NCI-H526 treated with DMSO at 0.1 percent for 48 hours (cell line): ENCODE measurements at regions not wholly inside any gene's neighbourhood (a gene's known extent, or its start where the extent isn't known, plus 50 kb on each side); places are given as distances from the start of the nearest gene placed in this dataset.

Source experiments
- DNase-seq: peaks from one replicate; lab custom pipeline; 2025; lab: John Stamatoyannopoulos, UW

DNA sequence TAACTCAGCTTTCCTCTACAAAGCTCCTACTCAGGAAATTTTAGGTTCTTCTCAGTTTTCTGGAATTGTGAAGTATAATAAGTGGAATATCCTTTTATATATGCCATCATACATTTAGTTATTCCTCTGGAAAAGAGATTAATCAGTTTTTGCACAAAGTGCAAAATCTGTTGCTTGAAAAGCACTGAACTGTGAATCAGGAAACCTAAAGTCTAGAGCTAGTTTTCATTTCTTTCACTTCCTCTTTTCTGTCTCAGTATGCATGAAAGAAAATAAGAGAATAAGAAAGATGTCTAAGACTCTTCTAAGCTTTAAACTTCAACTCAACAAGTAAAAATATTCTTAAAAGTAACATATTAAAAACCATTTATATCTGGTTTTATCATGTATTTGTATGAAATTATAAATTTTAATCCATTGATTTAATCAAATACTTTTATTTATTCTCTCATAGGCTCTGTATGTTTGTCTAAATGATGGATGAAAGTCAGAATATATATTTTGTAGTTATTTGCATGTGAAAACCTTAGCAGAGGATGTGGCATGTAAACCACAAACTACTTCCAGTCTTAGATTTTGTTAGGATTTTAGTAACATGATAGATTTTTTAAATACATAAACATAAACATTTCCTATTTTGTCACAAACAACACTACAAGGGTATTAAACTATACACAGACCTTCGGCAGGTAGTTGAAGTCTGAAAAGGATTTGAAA is 1073.0 kb downstream of the XPNPEP1 start:
- no peak for DNase-seq

DNA sequence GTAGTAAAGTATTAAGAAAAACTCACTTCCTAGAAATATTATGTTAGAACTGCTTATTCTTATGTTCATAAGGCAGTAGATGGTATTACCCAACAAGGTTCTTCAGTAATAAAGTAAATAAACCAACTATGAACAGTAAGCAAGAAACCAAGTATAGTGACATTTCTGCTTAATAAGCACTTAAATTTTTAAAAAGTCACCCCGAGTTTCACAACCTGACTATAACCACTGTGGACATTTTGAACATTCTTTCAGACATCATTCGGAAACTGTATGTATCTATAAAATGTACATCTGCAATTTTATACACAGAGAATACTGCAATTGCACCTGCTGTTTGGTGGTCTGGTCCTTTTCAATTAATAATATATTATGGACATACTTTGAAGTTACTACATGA is 1073.6 kb downstream of the XPNPEP1 start:
- no peak for DNase-seq

DNA sequence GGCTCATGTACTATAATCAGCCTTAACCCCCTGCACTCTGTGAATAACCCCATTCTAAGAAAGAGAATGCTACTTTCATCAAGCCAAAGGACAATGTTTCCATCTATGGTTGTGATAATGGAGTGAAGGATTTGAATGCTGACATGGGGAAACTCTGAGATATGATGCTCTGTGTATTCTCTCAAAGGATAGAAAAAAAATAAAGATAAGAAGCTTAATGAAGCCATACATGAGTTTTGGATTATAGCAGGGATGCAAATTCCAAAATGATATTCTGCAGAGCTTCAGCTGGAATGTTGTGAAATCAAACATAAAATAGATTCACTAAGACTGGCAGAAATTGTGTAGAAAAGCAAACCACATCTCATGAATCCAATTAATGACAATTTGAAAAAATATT is 1074.1 kb downstream of the XPNPEP1 start:
- DNase-seq: no peak

DNA sequence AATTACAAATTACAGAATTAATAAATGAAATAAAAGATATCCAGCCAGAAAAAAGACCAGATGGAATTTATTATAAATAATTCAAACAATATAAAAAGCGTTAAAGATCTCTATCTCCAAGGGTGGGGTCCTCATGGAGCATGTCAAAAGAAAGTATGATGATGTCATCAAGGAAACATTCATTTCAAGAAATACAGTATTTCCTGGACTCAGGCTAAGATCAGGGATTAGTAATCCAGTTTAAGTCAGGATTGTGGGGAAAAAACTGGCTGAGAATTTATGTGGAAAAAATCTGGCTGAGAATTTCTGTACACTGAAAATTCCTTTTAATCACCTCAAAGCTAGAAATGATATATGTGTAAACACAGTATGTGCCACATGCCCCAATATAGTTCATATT is 1075.3 kb downstream of the XPNPEP1 start:
- DNase-seq: no peak

DNA sequence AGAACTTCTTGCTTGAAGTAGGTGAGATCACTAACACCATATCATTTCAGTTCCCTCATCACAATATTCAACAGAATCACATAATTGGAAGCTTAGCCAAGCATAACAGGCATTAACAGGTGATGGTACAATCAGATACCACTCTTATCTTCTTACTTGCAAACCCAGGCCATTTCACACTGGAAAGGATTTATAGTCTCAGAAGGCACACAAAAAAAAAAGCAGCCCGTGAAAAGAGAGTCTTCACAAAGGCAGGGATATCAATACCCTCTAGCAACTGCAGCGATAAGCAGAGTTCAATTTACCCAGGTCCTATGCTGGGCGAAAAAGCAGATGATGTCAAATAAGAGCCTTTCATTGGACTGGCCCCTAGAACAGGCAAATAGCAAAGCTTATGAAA is 1082.4 kb downstream of the XPNPEP1 start:
- DNase-seq: no peak

DNA sequence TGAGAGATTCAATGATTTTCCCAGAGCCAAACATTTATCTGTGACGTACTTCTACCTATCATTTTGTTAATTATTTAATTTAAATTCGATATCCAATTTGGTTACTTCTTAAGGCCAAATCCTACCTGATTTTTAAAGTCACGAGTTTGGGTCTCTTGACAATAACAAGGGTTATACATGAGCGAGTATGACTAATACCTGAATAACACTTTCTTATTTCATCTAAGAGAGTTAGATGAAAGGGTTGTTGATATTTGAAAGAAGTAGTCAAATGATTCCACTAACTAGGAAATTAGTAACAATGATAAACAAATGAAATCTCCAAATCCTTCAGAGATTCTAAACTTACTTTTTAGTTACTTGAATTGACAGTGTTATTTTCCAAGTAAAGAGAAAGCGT is 1086.9 kb downstream of the XPNPEP1 start:
- DNase-seq: no peak

DNA sequence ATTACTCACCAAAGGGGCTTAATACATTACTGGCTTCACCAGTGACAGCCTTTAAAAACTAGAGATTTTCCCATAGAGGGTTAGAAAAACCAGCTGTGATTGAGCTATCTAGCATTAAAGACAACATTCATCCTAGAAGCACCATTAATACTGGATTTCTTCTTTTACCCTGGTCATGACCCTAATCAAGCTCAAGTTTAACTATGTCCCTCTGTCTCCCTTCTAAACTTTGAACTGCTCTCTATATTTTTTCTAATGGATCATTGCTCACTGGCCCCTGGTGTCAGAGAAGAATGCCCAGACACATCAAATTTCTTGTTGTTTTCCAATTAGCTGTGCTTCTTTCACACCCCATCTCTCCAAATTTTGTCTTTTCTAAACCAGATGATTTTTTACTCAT is 1101.3 kb downstream of the XPNPEP1 start:
- DNase-seq: no peak

DNA sequence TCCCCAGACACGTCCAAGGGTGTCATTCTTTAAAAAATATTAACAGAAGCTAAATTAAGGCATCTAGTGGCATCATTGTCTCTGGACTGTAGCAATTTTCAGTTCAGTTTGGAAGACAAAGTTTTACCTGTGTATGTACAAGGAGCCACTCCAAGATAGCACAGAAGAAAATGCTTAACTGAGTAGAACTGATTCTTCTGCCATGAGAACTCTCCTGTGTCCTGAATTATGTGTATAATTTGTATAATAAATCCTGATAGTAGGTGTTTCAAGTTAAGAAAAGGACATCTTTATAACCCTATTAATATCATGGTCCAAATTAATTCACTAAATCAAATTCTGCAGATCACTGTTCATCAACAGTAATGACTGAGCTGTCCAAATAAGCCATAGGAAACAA is 1104.0 kb downstream of the XPNPEP1 start:
- no peak for DNase-seq

DNA sequence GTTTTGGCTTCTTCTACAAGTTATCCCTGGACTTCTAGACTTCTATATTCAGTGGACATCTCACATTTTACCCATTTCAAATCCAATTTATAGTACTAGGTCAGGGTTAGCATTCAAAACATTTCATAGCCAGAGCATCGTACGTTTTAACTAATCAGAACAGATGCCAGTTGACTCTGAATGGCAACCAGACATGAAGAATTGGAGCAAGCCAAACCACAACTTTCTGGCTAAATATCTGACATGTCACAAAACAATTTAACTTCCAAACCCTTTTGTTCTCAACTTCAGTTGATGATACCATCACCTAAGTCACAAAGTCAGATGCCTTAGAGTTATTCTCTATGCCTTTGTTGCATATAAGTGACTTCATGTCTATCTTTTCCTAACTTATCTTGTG is 1105.7 kb downstream of the XPNPEP1 start:
- no peak for DNase-seq

DNA sequence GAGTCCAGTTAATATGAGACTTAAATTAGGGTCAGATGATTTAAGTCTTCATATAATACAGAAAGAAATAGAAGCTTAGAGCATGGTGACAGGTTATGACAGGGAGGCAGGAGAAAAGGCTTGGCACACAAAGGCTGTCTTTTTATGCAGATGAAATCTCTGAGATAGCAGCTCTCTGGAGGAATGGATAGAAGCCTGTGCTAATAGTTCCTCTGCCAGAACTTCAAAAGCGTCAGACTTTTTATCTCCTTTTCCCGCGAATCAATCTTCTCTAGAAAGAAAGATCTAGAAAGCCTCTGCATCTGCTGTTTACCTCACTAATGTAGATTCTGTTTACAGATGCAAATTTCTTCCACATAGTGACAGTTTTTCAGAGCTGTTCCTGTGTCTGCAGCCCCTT is 1106.2 kb downstream of the XPNPEP1 start:
- no peak for DNase-seq

DNA sequence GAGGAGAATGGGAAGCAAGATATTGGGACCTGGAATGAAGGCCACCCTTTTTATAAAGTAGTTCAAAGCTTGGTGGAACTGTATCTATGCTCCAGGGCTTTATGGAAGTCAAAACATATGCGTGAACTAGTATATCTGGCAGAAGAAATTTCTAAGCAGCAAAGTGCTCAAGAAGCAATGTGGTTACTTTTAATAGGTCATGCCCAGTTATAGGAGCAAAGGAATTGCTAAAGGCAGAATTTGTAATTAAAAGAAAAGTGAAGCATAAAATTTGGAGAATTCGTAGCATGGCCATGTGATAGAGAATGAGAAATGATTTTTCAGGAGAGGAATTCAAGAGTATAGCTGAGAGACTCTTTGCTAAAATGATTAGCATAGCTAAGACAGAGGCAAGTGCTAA is 1110.4 kb downstream of the XPNPEP1 start:
- DNase-seq: no peak

DNA sequence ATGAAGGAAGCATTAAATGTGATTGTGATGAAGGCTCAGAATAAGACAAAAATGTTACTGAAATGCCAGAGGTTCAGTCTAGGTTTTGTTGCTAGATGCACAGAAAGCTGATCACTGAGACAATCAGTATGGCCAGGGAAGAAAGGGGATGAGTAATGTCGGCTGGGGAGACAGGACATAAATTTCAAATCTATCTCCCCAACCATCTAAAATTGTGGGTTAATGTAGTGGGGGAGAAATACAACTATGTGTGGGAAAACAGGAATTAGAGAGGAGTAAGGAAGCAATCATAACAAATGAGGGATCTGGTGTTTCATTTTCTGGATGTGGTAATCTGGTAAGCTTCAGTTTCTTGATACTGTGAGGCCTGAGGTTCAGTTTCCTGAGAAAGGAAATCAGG is 1111.0 kb downstream of the XPNPEP1 start:
- DNase-seq: no peak

DNA sequence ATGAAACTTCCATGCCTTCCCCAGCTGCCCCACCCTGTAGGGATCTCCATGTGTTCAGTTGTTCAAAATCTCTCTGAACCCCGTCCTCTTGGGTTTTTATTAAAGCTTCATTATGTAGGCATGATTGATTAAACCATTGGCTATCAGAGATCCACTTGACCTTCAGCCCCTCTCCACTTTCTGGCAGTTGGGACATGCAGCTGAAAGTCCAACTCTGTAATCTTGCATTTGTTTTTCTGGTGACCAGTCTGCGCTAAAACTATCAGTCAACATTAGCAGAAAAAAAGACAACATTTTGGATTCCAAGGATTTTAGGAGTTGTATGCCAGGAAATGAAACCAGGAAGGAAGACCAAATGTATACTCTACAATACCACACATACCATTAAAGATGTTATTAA is 1115.1 kb downstream of the XPNPEP1 start:
- DNase-seq: no peak

DNA sequence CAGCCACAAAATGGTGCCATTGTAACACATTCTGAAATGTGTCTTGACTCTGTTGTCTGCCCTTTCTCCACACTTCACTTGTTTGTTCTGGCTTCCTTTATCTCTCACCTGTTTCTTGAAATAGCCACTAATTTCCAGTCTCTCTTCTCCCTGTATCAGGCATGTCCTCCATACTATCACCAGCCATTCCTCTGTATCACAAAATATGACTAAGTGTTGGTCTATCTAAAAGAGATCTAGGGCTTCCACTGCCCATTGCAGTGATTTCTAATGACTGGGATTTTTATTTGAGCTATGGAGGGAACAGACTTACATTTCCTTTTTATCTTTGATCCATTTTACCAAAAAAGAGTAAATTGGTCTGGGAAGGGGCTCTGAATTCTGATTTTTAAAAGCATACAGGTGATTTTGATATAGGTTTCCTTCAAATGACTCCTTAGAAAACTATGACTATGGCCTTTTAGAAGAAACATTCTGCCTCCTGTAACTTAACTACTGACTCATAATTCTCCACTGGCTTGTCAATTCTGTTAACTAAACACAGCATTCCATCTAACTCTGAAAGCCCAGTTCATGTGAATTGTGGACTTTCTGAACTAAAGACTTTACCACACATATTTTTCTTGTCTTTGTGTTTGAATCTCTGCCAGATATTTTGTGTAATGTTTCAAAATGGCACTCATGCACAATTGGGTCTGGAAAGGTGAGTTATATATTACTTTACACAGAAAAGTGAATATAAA is 1121.4 kb downstream of the XPNPEP1 start:
- no peak for DNase-seq

DNA sequence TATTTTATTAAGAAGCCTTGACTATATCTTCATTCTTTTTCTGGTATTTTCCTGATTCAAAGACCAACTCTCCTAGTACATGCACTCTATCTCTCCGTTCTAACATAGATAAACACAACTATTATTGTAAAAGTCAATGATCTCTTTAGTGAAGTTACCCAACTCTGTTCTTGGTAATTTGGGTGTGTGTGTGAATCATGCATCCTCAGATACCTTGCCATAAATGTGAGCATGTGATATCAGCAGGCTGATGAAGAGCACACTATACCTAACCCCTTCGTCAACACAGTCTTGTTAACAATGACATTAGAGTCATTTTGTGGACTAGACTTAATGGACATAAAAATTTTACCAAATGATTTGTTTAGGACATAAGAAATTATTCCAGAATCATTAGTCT is 1122.1 kb downstream of the XPNPEP1 start:
- DNase-seq: no peak

DNA sequence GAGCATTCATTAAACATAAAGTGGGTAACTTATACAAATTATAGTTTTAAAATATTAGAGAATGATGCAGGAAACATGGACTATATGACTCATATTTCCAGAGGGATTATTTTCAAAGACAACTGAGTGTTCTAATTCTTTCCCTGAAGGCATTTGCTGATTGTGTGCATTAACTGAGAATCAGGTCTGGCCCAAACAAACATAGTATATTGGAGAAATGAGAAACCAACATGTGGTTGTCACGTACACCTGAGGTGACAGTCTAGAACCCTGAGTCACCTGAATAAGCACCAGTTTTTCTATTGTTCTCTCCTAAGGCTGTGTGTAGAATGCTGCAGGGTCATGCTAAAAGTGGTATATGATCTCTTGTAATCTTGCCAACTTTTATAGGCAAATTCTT is 1125.7 kb downstream of the XPNPEP1 start:
- DNase-seq: no peak

DNA sequence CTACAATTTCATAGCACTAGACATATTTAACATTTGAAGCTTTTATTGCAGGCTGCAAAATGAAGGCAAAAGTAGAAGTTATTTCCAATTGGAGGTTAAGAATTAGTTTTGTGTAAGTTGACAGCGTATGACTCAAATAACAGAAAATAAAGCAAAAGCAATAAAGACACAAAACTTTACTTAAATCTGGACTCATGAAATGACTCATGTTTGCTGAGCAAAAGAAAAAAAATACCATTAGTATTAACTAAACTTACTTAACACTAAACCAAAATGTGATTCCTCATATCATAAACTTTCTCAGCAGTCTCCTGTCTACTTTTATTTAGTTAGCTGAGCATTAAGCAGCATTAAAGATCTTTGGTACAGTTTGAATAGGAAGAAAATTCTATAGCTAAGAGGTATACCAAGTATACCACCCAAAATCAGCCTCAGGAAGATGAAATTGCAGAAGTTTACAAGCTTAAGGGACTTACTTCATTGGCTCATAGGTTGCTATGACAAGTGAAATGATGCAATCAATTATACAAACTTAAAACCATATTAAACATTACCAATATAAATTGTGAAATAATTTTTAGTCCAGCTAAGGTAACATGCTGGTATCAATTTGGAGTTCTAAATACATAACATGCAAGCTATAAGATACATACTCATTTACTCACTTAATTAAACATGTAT is 1131.4 kb downstream of the XPNPEP1 start:
- DNase-seq: no peak

DNA sequence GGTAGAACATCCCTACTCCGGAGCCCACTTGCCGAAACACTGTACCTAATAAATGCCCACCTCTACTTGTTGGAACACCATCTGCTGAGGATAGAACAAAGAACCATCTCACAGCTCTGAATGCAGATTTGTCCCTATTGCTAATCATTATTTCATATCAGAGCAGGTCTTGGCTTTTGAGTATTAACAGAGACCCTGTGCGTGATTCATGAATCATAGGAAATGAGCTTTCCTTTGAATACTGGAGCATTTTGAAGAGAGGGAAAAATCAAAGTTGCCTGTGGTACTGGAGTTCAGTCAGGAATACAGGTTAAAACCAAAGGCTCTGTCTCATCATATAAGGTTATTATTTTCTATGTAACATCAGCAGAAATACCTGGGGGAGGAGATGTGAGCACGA is 1132.3 kb downstream of the XPNPEP1 start:
- no peak for DNase-seq

DNA sequence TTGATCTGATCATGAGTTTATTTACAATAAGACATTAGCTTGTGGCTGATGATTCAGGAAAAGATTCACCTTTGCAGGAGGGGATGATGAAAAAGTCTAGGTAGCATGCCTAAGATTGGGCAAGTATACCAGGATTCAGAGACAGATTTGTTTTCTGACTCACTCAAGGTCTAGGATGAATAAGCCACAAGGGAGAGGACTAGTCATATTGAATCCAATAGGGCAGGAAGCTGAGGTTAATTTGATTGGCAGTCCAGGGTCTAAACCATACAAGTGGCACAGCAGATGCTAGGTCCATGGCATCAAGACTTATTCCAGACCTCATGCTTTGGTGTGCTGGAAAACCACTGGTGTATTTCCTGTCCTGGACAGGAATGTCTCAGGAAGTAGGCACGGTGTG is 1133.4 kb downstream of the XPNPEP1 start:
- DNase-seq: no peak

DNA sequence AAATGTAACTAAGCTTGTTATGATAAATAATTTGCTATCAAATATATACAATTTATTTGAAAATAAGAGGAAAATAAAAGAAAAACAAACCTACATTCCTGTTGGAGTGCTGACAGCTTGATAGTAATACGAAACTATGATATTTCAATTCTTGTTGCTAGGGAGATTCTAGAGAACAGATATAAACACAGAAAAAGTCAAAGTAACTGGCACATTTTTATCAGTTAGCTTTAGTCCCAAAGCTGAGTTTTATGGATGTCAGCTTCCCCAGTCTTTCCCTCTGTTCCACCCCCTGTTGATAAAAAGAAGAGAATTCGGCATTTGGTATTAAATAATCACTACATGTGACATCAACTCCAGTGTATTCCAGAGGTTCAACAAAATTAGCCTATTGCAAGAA is 1134.0 kb downstream of the XPNPEP1 start:
- DNase-seq: no peak

DNA sequence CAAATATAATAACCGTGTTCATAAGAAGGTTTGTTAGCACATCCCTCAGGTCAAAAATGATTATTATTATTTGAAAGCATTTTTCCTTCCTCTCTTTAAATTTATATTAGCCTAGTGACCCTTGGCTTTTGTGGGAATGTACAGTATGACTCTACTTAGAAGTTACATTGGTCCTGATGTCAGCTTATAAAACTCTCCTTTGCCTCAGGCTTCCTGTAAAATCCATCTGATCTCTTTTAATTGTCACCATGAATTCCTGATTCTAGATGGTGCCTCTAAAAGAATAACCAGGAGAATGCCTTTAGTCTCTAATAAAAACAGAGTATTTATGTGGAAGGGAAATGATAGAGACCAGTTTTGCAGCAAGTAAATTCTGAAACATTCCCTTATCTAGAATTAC is 1134.4 kb downstream of the XPNPEP1 start:
- no peak for DNase-seq

DNA sequence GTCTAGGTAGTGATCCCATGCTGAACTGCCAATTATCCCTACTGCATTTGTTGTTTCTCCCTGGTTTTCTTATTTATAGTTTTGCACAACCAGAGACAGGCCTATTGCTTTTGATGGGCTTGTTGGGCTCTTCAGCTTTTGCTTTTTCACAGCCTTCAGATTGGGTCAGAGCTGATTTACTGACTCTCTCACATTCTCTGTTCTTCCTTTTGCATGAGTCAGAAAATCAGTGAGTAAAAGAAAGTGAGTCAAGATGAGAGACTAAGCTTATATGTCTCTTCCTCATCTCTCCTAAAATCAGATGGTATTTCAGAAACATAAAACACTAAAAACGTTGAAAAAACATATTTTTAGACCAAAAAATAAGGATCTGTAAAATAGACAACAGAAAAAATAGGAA is 1135.4 kb downstream of the XPNPEP1 start:
- DNase-seq: no peak

DNA sequence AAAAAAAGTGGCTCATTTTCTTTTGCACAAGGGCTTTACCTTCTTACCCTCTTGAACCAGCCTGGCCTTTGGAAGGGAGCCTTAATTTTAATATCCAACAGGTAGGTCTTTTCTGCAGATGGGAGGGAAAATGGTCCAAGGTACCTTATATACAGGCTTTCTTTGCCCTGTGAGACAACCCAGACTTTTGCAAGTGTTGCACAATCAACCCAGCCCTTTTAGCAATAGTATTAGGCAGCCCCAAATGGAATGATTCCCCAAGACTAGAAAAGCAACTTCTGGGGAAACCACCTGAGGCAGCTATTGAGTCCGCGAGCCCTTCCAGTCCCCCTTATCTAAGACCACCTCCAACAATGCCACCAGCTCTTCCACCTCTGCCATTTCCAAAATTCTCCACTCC is 1138.3 kb downstream of the XPNPEP1 start:
- no peak for DNase-seq
